PC-9 (cell line): ENCODE measurements at regions not wholly inside any gene's neighbourhood (a gene's known extent, or its start where the extent isn't known, plus 50 kb on each side); places are given as distances from the start of the nearest gene placed in this dataset.

Experiments used
- CTCF ChIP-seq: fragments of 200-600 bp; sonication (generic); conservative IDR thresholded peaks from 2 replicates; pipeline ENCODE4 v1.6.1; 2017; ENCODE audit warnings: mixed run types, antibody characterized with exemption, mild to moderate bottlenecking, moderate library complexity
- EZH2 ChIP-seq: fragments of 200-600 bp; sonication (generic); IDR thresholded peaks from 2 replicates; pipeline ENCODE4 v1.8.0; 2017; ENCODE audit warnings: antibody characterized with exemption, low read depth

- TF ChIP-seq CTCF (no peak), EZH2 (no peak)
Measured at GRCh38 chr21:36613554-36613953, 85.4 kb upstream of the SIM2 start.
